ENCODE measurements at regions not wholly inside any gene's neighbourhood (a gene's known extent, or its start where the extent isn't known, plus 50 kb on each side); places are given as distances from the start of the nearest gene placed in this dataset.

DNA sequence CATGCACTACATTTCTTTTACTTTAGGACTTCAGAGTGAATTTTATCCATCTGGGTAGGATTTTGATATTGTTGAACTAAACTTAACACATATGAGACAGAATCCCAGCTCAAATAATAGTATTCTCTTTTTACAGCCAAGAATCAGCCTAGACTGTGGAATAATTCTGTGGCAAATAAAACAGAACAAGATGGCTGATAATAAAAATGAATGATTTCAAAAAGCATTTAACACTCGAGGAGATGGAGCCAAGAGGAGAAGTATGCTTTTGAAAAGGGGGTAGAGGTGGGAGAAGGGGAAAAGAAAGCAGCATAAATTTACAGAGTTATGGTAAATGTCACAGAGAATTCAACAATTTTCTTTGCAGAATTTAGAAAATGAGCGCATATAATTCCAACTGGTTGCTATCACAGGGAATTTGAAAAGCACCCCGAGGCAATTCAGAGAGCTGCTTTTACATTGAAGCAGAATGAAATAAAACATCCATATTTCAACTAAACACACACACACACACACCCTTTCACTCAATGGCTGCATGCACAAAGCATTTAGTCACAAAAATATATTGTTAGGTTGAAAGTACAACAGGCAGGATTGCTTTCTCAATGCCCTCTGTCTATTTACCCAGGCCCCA lies 60.2 kb upstream of the DMAC1 start:
- no peak for DNase-seq

DNA sequence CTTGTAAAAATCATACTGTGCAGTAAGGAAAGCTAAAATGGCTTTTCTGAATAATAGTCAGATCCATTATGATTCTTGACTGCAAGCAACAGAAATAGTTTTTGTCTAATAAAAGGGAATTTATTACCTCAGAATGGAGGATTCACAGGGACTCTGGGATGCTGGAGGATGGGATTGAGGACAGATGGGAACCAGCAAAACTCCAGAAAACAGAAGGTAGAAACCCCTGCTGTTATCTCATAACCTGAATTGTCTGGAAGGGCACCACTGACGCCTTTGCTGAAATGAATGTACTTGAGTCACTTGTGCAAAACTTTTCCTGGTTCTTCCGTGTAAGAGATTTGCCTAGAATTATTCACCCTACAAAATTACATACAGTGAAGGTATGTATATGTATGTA lies 58.6 kb upstream of the DMAC1 start:
- DNase-seq = no peak

DNA sequence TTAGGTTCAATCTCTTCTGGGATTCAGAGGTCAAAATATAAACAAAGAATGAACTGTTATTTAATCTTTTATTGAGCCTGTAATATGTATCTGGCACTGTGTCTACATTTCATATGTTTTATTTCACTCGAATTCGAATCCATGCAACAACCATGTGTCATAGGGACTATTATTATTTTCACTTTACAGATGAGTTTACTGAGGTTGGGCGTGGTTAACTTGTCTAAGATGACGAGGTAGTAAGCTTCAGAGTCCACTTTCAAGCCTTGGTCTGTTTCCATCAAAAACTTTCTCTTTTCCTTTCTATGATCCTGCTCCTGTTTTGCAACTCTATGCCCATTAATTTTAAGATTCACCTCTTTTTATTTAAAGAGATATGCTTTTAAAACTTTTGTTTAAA lies 55.2 kb upstream of the DMAC1 start:
- no peak for DNase-seq
